Activated T-helper 17 cell treated with anti-CD3 and anti-CD28 coated beads, Interleukin-2, amount 50 U/mL, for 72 hours (primary cell): ENCODE measurements at regions not wholly inside any gene's neighbourhood (a gene's known extent, or its start where the extent isn't known, plus 50 kb on each side); places are given as distances from the start of the nearest gene placed in this dataset.

Experiments
- ATAC-seq: fragments of 150-1000 bp; cut with Tn5 transposase; replicated peaks from 2 replicates; pipeline ENCODE4 v1.10.0; 2021; ENCODE audit warnings: mild to moderate bottlenecking, moderate library complexity
- H3K27ac Mint-ChIP-seq: one replicate; pipeline ENCODE4 v1.8.0; 2022; ENCODE audit warnings: mixed read lengths
- H3K27me3 Mint-ChIP-seq: one replicate; pipeline ENCODE4 v1.8.0; 2022; ENCODE audit warnings: mixed read lengths
- H3K36me3 Mint-ChIP-seq: one replicate; pipeline ENCODE4 v1.8.0; 2022; ENCODE audit warnings: low read depth, mild to moderate bottlenecking, mixed read lengths
- H3K4me1 Mint-ChIP-seq: one replicate; pipeline ENCODE4 v1.8.0; 2022; ENCODE audit warnings: mixed read lengths
- H3K4me3 Mint-ChIP-seq: one replicate; pipeline ENCODE4 v1.8.0; 2022; ENCODE audit warnings: mild to moderate bottlenecking, mixed read lengths
- H3K9me3 Mint-ChIP-seq: one replicate; pipeline ENCODE4 v1.8.0; 2022; ENCODE audit warnings: mixed read lengths

- ATAC-seq: no peak
- peaks cover 32% of the 10 kb centered on the region for H3K27me3 Mint-ChIP-seq
- H3K9me3 Mint-ChIP-seq: no peaks in the 10 kb centered on the region
- no peaks in the 10 kb centered on the region for H3K4me1 Mint-ChIP-seq
- no peak overlapping the region for H3K4me3 Mint-ChIP-seq
- H3K36me3 Mint-ChIP-seq: no peaks in the 10 kb centered on the region
- H3K27ac Mint-ChIP-seq: no peak overlapping the region
Observed at GRCh38 chr2:18444806-18445205, 115.6 kb downstream of the RDH14 start.

GRCh38 chr2:18441583-18441982 lies 118.9 kb downstream of the RDH14 start:
- ATAC-seq: no peak
- Mint-ChIP-seq H3K4me3 (no peak overlapping the region), H3K9me3 (no peaks in the 10 kb centered on the region), H3K27ac (no peak overlapping the region), H3K4me1 (no peaks in the 10 kb centered on the region), H3K36me3 (no peaks in the 10 kb centered on the region), H3K27me3 (peaks cover 38% of the 10 kb centered on the region)

GRCh38 chr2:18440777-18441176 lies 119.7 kb downstream of the RDH14 start:
- Mint-ChIP-seq H3K36me3 (no peaks in the 10 kb centered on the region), H3K4me3 (no peak overlapping the region), H3K4me1 (no peaks in the 10 kb centered on the region), H3K27me3 (peaks cover 35% of the 10 kb centered on the region), H3K27ac (no peak overlapping the region), H3K9me3 (no peaks in the 10 kb centered on the region)
- ATAC-seq: no peak

GRCh38 chr2:18440141-18440661 lies 120.3 kb downstream of the RDH14 start:
- ATAC-seq: no peak
- Mint-ChIP-seq H3K36me3 (no peaks in the 10 kb centered on the region), H3K4me1 (no peaks in the 10 kb centered on the region), H3K27me3 (peaks cover 35% of the 10 kb centered on the region), H3K4me3 (no peak overlapping the region), H3K9me3 (no peaks in the 10 kb centered on the region), H3K27ac (no peak overlapping the region)

GRCh38 chr2:18439716-18440115 lies 120.7 kb downstream of the RDH14 start:
- Mint-ChIP-seq H3K27me3 (peaks cover 35% of the 10 kb centered on the region), H3K4me3 (no peak overlapping the region), H3K36me3 (no peaks in the 10 kb centered on the region), H3K27ac (no peak overlapping the region), H3K4me1 (no peaks in the 10 kb centered on the region), H3K9me3 (no peaks in the 10 kb centered on the region)
- ATAC-seq: no peak

GRCh38 chr2:18437909-18438308 lies 122.5 kb downstream of the RDH14 start:
- H3K4me1 Mint-ChIP-seq: no peaks in the 10 kb centered on the region
- peaks cover 27% of the 10 kb centered on the region for H3K27me3 Mint-ChIP-seq
- ATAC-seq: no peak
- H3K36me3 Mint-ChIP-seq: no peaks in the 10 kb centered on the region
- no peak overlapping the region for H3K27ac Mint-ChIP-seq
- no peak overlapping the region for H3K4me3 Mint-ChIP-seq
- no peaks in the 10 kb centered on the region for H3K9me3 Mint-ChIP-seq

GRCh38 chr2:18436503-18437005 lies 123.9 kb downstream of the RDH14 start:
- Mint-ChIP-seq H3K27me3 (peaks cover 17% of the 10 kb centered on the region), H3K9me3 (no peaks in the 10 kb centered on the region), H3K27ac (no peak overlapping the region), H3K36me3 (no peaks in the 10 kb centered on the region), H3K4me3 (no peak overlapping the region), H3K4me1 (no peaks in the 10 kb centered on the region)
- no peak for ATAC-seq

- H3K27me3 Mint-ChIP-seq: peaks cover 11% of the 10 kb centered on the region
- H3K9me3 Mint-ChIP-seq: no peaks in the 10 kb centered on the region
- no peaks in the 10 kb centered on the region for H3K36me3 Mint-ChIP-seq
- no peak overlapping the region for H3K27ac Mint-ChIP-seq
- no peak overlapping the region for H3K4me3 Mint-ChIP-seq
- ATAC-seq: no peak
- H3K4me1 Mint-ChIP-seq: no peaks in the 10 kb centered on the region
Observed at GRCh38 chr2:18435426-18436037, 124.9 kb downstream of the RDH14 start.

GRCh38 chr2:18433872-18434271 lies 126.6 kb downstream of the RDH14 start:
- H3K27me3 Mint-ChIP-seq: peaks cover 8% of the 10 kb centered on the region
- no peaks in the 10 kb centered on the region for H3K9me3 Mint-ChIP-seq
- no peaks in the 10 kb centered on the region for H3K4me1 Mint-ChIP-seq
- H3K4me3 Mint-ChIP-seq: no peak overlapping the region
- no peaks in the 10 kb centered on the region for H3K36me3 Mint-ChIP-seq
- H3K27ac Mint-ChIP-seq: no peak overlapping the region
- no peak for ATAC-seq

- no peaks in the 10 kb centered on the region for H3K9me3 Mint-ChIP-seq
- ATAC-seq: no peak
- H3K4me3 Mint-ChIP-seq: no peak overlapping the region
- no peak overlapping the region for H3K27ac Mint-ChIP-seq
- peaks cover 7% of the 10 kb centered on the region for H3K27me3 Mint-ChIP-seq
- H3K4me1 Mint-ChIP-seq: no peaks in the 10 kb centered on the region
- no peaks in the 10 kb centered on the region for H3K36me3 Mint-ChIP-seq
Observed at GRCh38 chr2:18432999-18433398, 127.5 kb downstream of the RDH14 start.

GRCh38 chr2:18430996-18431748 lies 129.3 kb downstream of the RDH14 start:
- Mint-ChIP-seq H3K36me3 (no peaks in the 10 kb centered on the region), H3K27me3 (peaks cover 5% of the 10 kb centered on the region), H3K4me1 (no peaks in the 10 kb centered on the region), H3K27ac (no peak overlapping the region), H3K4me3 (no peak overlapping the region), H3K9me3 (no peaks in the 10 kb centered on the region)
- no peak for ATAC-seq

- ATAC-seq: no peak
- H3K9me3 Mint-ChIP-seq: no peaks in the 10 kb centered on the region
Observed at GRCh38 chr2:18428516-18428915, 131.9 kb downstream of the RDH14 start.

GRCh38 chr2:18427762-18428161 lies 132.7 kb downstream of the RDH14 start:
- Mint-ChIP-seq H3K4me1 (no peaks in the 10 kb centered on the region), H3K36me3 (no peaks in the 10 kb centered on the region), H3K9me3 (no peaks in the 10 kb centered on the region), H3K4me3 (no peak overlapping the region), H3K27me3 (peaks cover 12% of the 10 kb centered on the region), H3K27ac (no peak overlapping the region)
- no peak for ATAC-seq

More at GRCh38 chr2:18428516-18428915, 131.9 kb downstream of the RDH14 start:
- H3K27ac Mint-ChIP-seq: no peak overlapping the region
- H3K27me3 Mint-ChIP-seq: peaks cover 11% of the 10 kb centered on the region
- H3K4me1 Mint-ChIP-seq: no peaks in the 10 kb centered on the region
- no peak overlapping the region for H3K4me3 Mint-ChIP-seq
- no peaks in the 10 kb centered on the region for H3K36me3 Mint-ChIP-seq

GRCh38 chr2:18426174-18426573 lies 134.3 kb downstream of the RDH14 start:
- ATAC-seq: no peak
- H3K36me3 Mint-ChIP-seq: no peaks in the 10 kb centered on the region
- peaks cover 12% of the 10 kb centered on the region for H3K27me3 Mint-ChIP-seq
- H3K9me3 Mint-ChIP-seq: no peaks in the 10 kb centered on the region
- no peaks in the 10 kb centered on the region for H3K4me1 Mint-ChIP-seq
- no peak overlapping the region for H3K27ac Mint-ChIP-seq
- no peak overlapping the region for H3K4me3 Mint-ChIP-seq

GRCh38 chr2:18425210-18425703 lies 135.2 kb downstream of the RDH14 start:
- Mint-ChIP-seq H3K27me3 (peaks cover 12% of the 10 kb centered on the region), H3K27ac (no peak overlapping the region), H3K36me3 (no peaks in the 10 kb centered on the region), H3K9me3 (no peaks in the 10 kb centered on the region), H3K4me3 (no peak overlapping the region), H3K4me1 (no peaks in the 10 kb centered on the region)
- ATAC-seq: no peak
